Gastrocnemius medialis (tissue), 4 donors: ENCODE measurements at regions not wholly inside any gene's neighbourhood (a gene's known extent, or its start where the extent isn't known, plus 50 kb on each side); places are given as distances from the start of the nearest gene placed in this dataset.

Experiments used
- POLR2A ChIP-seq, 2 donors: fragments of 450-650 bp; IDR thresholded peaks; one replicate each; pipeline ENCODE4 v1.6.1; 2017; ENCODE audit warnings: antibody characterized with exemption in 2 of 2, mild to moderate bottlenecking in 2 of 2, moderate library complexity in 2 of 2
- TF ChIP-seq, protein P1 (sequence below), 5 experiments: fragments of 450-650 bp in 3 of 5; fragments of 200-600 bp in 2 of 5; sonication (generic) in 2 of 5; IDR thresholded peaks in 4 of 5; conservative IDR thresholded peaks in 1 of 5; 1 replicate in 4 of 5; 2 replicates in 1 of 5; pipeline ENCODE4 v1.5.1; 2016 to 2019; ENCODE audit warnings: antibody characterized with exemption in 5 of 5, mild to moderate bottlenecking in 3 of 5, moderate library complexity in 3 of 5

- TF ChIP-seq, protein P1, sequence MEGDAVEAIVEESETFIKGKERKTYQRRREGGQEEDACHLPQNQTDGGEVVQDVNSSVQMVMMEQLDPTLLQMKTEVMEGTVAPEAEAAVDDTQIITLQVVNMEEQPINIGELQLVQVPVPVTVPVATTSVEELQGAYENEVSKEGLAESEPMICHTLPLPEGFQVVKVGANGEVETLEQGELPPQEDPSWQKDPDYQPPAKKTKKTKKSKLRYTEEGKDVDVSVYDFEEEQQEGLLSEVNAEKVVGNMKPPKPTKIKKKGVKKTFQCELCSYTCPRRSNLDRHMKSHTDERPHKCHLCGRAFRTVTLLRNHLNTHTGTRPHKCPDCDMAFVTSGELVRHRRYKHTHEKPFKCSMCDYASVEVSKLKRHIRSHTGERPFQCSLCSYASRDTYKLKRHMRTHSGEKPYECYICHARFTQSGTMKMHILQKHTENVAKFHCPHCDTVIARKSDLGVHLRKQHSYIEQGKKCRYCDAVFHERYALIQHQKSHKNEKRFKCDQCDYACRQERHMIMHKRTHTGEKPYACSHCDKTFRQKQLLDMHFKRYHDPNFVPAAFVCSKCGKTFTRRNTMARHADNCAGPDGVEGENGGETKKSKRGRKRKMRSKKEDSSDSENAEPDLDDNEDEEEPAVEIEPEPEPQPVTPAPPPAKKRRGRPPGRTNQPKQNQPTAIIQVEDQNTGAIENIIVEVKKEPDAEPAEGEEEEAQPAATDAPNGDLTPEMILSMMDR (IDR thresholded peaks at IDR 0.05 in 4 of 5, conservative IDR thresholded peaks at IDR 0.05 in 1 of 5) = no peak
- no peak for TF ChIP-seq POLR2A (IDR thresholded peaks at IDR 0.05)
Observed at GRCh38 chr5:89967771-89968444, 441.6 kb downstream of the CETN3 start.
